SK-N-SH (cell line): ENCODE measurements at regions not wholly inside any gene's neighbourhood (a gene's known extent, or its start where the extent isn't known, plus 50 kb on each side); places are given as distances from the start of the nearest gene placed in this dataset.

Experiments used
- CTCF ChIA-PET: fragments of 300-600, 350-600 bp; formaldehyde crosslinking; extraction: SDS; loops from one replicate; lab custom pipeline; 2021; lab: Yijun Ruan, JAX
- POLR2A ChIA-PET: fragments of 350-600 bp; sonication (Branson Sonifier 250); formaldehyde crosslinking; extraction: SDS; loops from one replicate; lab custom pipeline; 2020; ENCODE audit warnings: antibody characterized with exemption, inconsistent platforms; lab: Yijun Ruan, JAX
- DNase-seq: peaks from one replicate; pipeline ENCODE4 v3.0.0; 2012
- H2AFZ ChIP-seq: fragments of 200-600 bp; sonication (generic); 2 replicates; pipeline ENCODE4 v1.8.1; 2016; ENCODE audit warnings: antibody characterized with exemption, mild to moderate bottlenecking, low read depth
- H3F3A ChIP-seq: fragments of 200-600 bp; sonication (generic); replicated peaks from 2 replicates; pipeline ENCODE3; 2016; ENCODE audit warnings: antibody characterized with exemption, mild to moderate bottlenecking; ENCODE audit not compliant: insufficient read depth
- H3K27ac ChIP-seq, 2 experiments: fragments of 200-500 bp in 1 of 2; fragments of 200-600 bp in 1 of 2; sonication (Bioruptor generic) in 1 of 2; sonication (generic), shearing (Covaris generic) in 1 of 2; 2 replicates each; pipeline versions ENCODE4 v1.5.1 to v1.6.1; 2014 to 2016; ENCODE audit warnings: low read depth in 2 of 2, inconsistent platforms in 1 of 2, low read length in 1 of 2, mild to moderate bottlenecking in 1 of 2, mixed read lengths in 1 of 2
- H3K27me3 ChIP-seq: fragments of 200-600 bp; sonication (generic), shearing (Covaris generic); 2 replicates; pipeline ENCODE4 v1.6.1; 2016; ENCODE audit warnings: mixed run types; ENCODE audit not compliant: insufficient read depth
- H3K36me3 ChIP-seq, 2 experiments: fragments of 200-500 bp in 1 of 2; fragments of 200-600 bp in 1 of 2; sonication (Bioruptor generic) in 1 of 2; sonication (generic) in 1 of 2; replicated peaks in 1 of 2; 2 replicates each; pipeline versions ENCODE3 to v1.5.1; 2014 to 2016; ENCODE audit warnings: low read length in 1 of 2, mild to moderate bottlenecking in 1 of 2; ENCODE audit not compliant: insufficient read depth in 2 of 2, control insufficient read depth in 1 of 2
- H3K4me1 ChIP-seq, 2 experiments: fragments of 200-500 bp in 1 of 2; fragments of 200-600 bp in 1 of 2; sonication (Bioruptor generic) in 1 of 2; sonication (generic), shearing (Covaris generic) in 1 of 2; 2 replicates each; pipeline versions ENCODE4 v1.5.1 to v1.6.1; 2014 to 2016; ENCODE audit warnings: low read depth in 1 of 2, low read length in 1 of 2, mixed run types in 1 of 2; ENCODE audit not compliant: insufficient read depth in 2 of 2, control insufficient read depth in 1 of 2
- H3K4me2 ChIP-seq: fragments of 200-600 bp; sonication (generic), shearing (Covaris generic); 2 replicates; pipeline ENCODE4 v1.6.1; 2017; ENCODE audit warnings: mixed run types
- H3K4me3 ChIP-seq, 2 experiments: fragments of 200-500 bp in 1 of 2; fragments of 200-600 bp in 1 of 2; sonication (Bioruptor generic) in 1 of 2; sonication (generic), shearing (Covaris generic) in 1 of 2; 2 replicates each; pipeline versions ENCODE4 v1.5.1 to v1.8.1; 2014 to 2016; ENCODE audit warnings: low read depth in 2 of 2, inconsistent platforms in 1 of 2, low read length in 1 of 2, mild to moderate bottlenecking in 1 of 2, mixed read lengths in 1 of 2, moderate library complexity in 1 of 2
- H3K79me2 ChIP-seq: fragments of 200-600 bp; sonication (generic); 2 replicates; pipeline ENCODE4 v1.8.1; 2017; ENCODE audit warnings: mild to moderate bottlenecking; ENCODE audit not compliant: insufficient read depth
- H3K9ac ChIP-seq: fragments of 200-600 bp; sonication (generic); 2 replicates; pipeline ENCODE4 v1.6.1; 2017; ENCODE audit warnings: mixed run types
- H3K9me2 ChIP-seq: fragments of 200-600 bp; sonication (generic); 2 replicates; pipeline ENCODE4 v1.6.1; 2017; ENCODE audit warnings: mixed run types
- H3K9me3 ChIP-seq: fragments of 200-600 bp; sonication (generic); 2 replicates; pipeline ENCODE4 v1.6.1; 2017; ENCODE audit warnings: mixed run types, mild to moderate bottlenecking, moderate library complexity
- H4K20me1 ChIP-seq: fragments of 200-600 bp; sonication (generic); 2 replicates; pipeline ENCODE4 v1.6.1; 2017; ENCODE audit warnings: mild to moderate bottlenecking, mixed run types; ENCODE audit not compliant: insufficient read depth
- CHD2 ChIP-seq: fragments of 150-350 bp; IDR thresholded peaks from 2 replicates; pipeline ENCODE4 v1.6.1; 2018; ENCODE audit warnings: low read length; ENCODE audit not compliant: partially characterized antibody
- CTCF ChIP-seq: fragments of 200-600 bp; sonication (generic); IDR thresholded peaks from 2 replicates; pipeline ENCODE4 v1.6.1; 2017; ENCODE audit warnings: antibody characterized with exemption, mild to moderate bottlenecking, moderate library complexity
- ELF1 ChIP-seq: IDR thresholded peaks from 2 replicates; pipeline ENCODE4 v1.4.0; 2012
- EP300 ChIP-seq, 2 experiments: IDR thresholded peaks; 2 replicates each; pipeline versions ENCODE4 v1.4.0 to v1.6.1; 2012; ENCODE audit warnings: borderline replicate concordance in 1 of 2, low read depth in 1 of 2, low read length in 1 of 2
- EZH2phosphoT487 ChIP-seq: fragments of 200-600 bp; sonication (generic); IDR thresholded peaks from 2 replicates; pipeline ENCODE4 v1.6.1; 2017; ENCODE audit warnings: low read depth, mixed run types, mild to moderate bottlenecking, antibody characterized with exemption, moderate library complexity, borderline replicate concordance
- FOSL2 ChIP-seq: IDR thresholded peaks from 2 replicates; pipeline ENCODE4 v1.4.0; 2012; ENCODE audit warnings: low read depth, mild to moderate bottlenecking, moderate library complexity, borderline replicate concordance
- GATA2 ChIP-seq: sonication (generic); formaldehyde crosslinking; IDR thresholded peaks from 2 replicates; pipeline ENCODE4 v1.5.0; 2020; ENCODE audit warnings: mild to moderate bottlenecking, missing genetic modification reagents
- IRF3 ChIP-seq: fragments of 150-350 bp; IDR thresholded peaks from 2 replicates; pipeline ENCODE4 v1.6.1; 2016; ENCODE audit warnings: mild to moderate bottlenecking, low read depth, low read length
- JUND ChIP-seq: IDR thresholded peaks from 2 replicates; pipeline ENCODE4 v1.4.0; 2012
- NRF1 ChIP-seq: IDR thresholded peaks from 2 replicates; pipeline ENCODE4 v1.6.1; 2012; ENCODE audit warnings: low read depth, mild to moderate bottlenecking, low read length
- PBX3 ChIP-seq: IDR thresholded peaks from 2 replicates; pipeline ENCODE4; 2012
- RAD21 ChIP-seq: IDR thresholded peaks from 2 replicates; pipeline ENCODE4 v1.6.1; 2012; ENCODE audit warnings: mild to moderate bottlenecking, low read length
- RCOR1 ChIP-seq: fragments of 150-350 bp; IDR thresholded peaks from 2 replicates; pipeline ENCODE4 v1.6.1; 2017; ENCODE audit warnings: antibody characterized with exemption, low read length
- SIN3A ChIP-seq: IDR thresholded peaks from 2 replicates; pipeline ENCODE4 v1.6.1; 2012; ENCODE audit warnings: low read depth, mild to moderate bottlenecking, low read length, moderate library complexity, borderline replicate concordance
- TEAD4 ChIP-seq: IDR thresholded peaks from 2 replicates; pipeline ENCODE4 v1.4.0; 2012; ENCODE audit warnings: mild to moderate bottlenecking, borderline replicate concordance; ENCODE audit not compliant: insufficient read depth
- USF1 ChIP-seq: IDR thresholded peaks from 2 replicates; pipeline ENCODE4 v1.4.0; 2012; ENCODE audit warnings: low read depth, borderline replicate concordance
- YY1 ChIP-seq: IDR thresholded peaks from 2 replicates; pipeline ENCODE4 v1.4.0; 2012; ENCODE audit warnings: low read depth, mild to moderate bottlenecking
- WGBS: methylation state at CpG from one replicate; pipeline ENCODE4 v1.1.6; 2017; ENCODE audit warnings: low lambda C conversion rate; 5-methylcytosine and 5-hydroxymethylcytosine counted together

- Histone ChIP-seq H4K20me1 (no peaks in the 10 kb centered on the region), H2AFZ (no peak overlapping the region), H3K9me3 (no peaks in the 10 kb centered on the region), H3K27ac (no peak overlapping the region), H3F3A (no peaks in the 10 kb centered on the region), H3K9me2 (no peaks in the 10 kb centered on the region), H3K4me3 (no peak overlapping the region), H3K79me2 (no peaks in the 10 kb centered on the region), H3K36me3 (no peaks in the 10 kb centered on the region), H3K4me1 (no peaks in the 10 kb centered on the region), H3K27me3 (no peaks in the 10 kb centered on the region), H3K4me2 (no peak overlapping the region), H3K9ac (no peak overlapping the region)
- ChIA-PET CTCF (interaction anchor here (0.5 to 1.3 kb wide), 4 partner anchors 28 to 1455 kb away, joined by 3 to 5 read pairs (median 3); no protein-coding TSS in a partner anchor), POLR2A (interaction anchor here (0.7 kb wide), 1 partner anchor 66 kb away, joined by 3 read pairs; no protein-coding TSS in a partner anchor)
- TF ChIP-seq GATA2 (CRISPR knock-in tag) (no peak), CHD2 (no peak), RCOR1 (no peak), EP300 (IDR thresholded peaks at IDR 0.05; ENCODE audit: borderline replicate concordance in 1 of 2, low read depth in 1 of 2, low read length in 1 of 2) (no peak), PBX3 (no peak), YY1 (no peak), NRF1 (no peak), ELF1 (no peak), CTCF (no peak), SIN3A (no peak)
- no peak for DNase-seq
- 33% methylated on average over 3 of the region's 3 CpGs for WGBS
Observed at GRCh38 chr7:135857519-135858274, 109.1 kb upstream of the FAM180A start.

- H2AFZ ChIP-seq, result no peak overlapping the region
- ChIA-PET CTCF (interaction anchor here (1.0 to 1.3 kb wide), 3 partner anchors 27 to 154 kb away, joined by 3 to 5 read pairs (median 3); no protein-coding TSS in a partner anchor), POLR2A (no interaction called here)
- H3K9ac ChIP-seq, result no peak overlapping the region
- no peaks in the 10 kb centered on the region for H3K9me3 ChIP-seq
- no peaks in the 10 kb centered on the region for H3K4me1 ChIP-seq
- no peak for DNase-seq
- WGBS, result 46% methylated on average over 6 of the region's 6 CpGs
- H3K4me3 ChIP-seq, result no peak overlapping the region
- no peaks in the 10 kb centered on the region for H3K36me3 ChIP-seq
- no peak overlapping the region for H3K4me2 ChIP-seq
- H3F3A ChIP-seq, result no peaks in the 10 kb centered on the region
- H3K27ac ChIP-seq, result no peak overlapping the region
- H3K79me2 ChIP-seq, result no peaks in the 10 kb centered on the region
- no peaks in the 10 kb centered on the region for H4K20me1 ChIP-seq
- no peaks in the 10 kb centered on the region for H3K27me3 ChIP-seq
- no peaks in the 10 kb centered on the region for H3K9me2 ChIP-seq
- TF ChIP-seq JUND, result no peak
- no peak for TF ChIP-seq USF1
- no peak for TF ChIP-seq RCOR1
- no peak for TF ChIP-seq TEAD4
- TF ChIP-seq RAD21, result no peak
- TF ChIP-seq FOSL2, result no peak
- TF ChIP-seq PBX3, result no peak
- no peak for TF ChIP-seq YY1
- TF ChIP-seq EZH2phosphoT487, result no peak
- no peak for TF ChIP-seq IRF3
- TF ChIP-seq SIN3A, result no peak
Observed at GRCh38 chr7:135856356-135857144, 107.9 kb upstream of the FAM180A start.
